VCaP (cell line): ENCODE measurements at regions not wholly inside any gene's neighbourhood (a gene's known extent, or its start where the extent isn't known, plus 50 kb on each side); places are given as distances from the start of the nearest gene placed in this dataset.
"Not testable (repeated sequence)": the region's sequence is repeated elsewhere in the genome, so short reads cannot be mapped to it uniquely, and the experiment has no call there.

ENCODE experiments used
- H3K27ac ChIP-seq: fragments of 450-650 bp; 2 replicates; pipeline ENCODE4 v1.5.1; 2017
- CTCF ChIP-seq: fragments of 450-650 bp; conservative IDR thresholded peaks from 2 replicates; pipeline ENCODE4 v1.5.1; 2017; ENCODE audit warnings: mild to moderate bottlenecking, moderate library complexity

- H3K27ac ChIP-seq, result no peak overlapping the region
- TF ChIP-seq CTCF, result no peak
Observed at GRCh38 chr20:46785958-46786357, 76.5 kb downstream of the SLC2A10 start.

GRCh38 chr20:46786566-46786965 is 77.1 kb downstream of the SLC2A10 start:
- TF ChIP-seq CTCF, result no peak
- no peak overlapping the region for H3K27ac ChIP-seq

- TF ChIP-seq CTCF, result no peak
- no peak overlapping the region for H3K27ac ChIP-seq
Observed at GRCh38 chr20:46787991-46788762, 78.7 kb downstream of the SLC2A10 start.

GRCh38 chr20:46788763-46789091 is 79.3 kb downstream of the SLC2A10 start:
- not testable (repeated sequence) for H3K27ac ChIP-seq

GRCh38 chr20:46789339-46790028 is 80.0 kb downstream of the SLC2A10 start:
- H3K27ac ChIP-seq, result no peak overlapping the region
- no peak for TF ChIP-seq CTCF

GRCh38 chr20:46791722-46792416 is 82.4 kb downstream of the SLC2A10 start:
- no peak for TF ChIP-seq CTCF
- no peak overlapping the region for H3K27ac ChIP-seq

- H3K27ac ChIP-seq, result no peak overlapping the region
- no peak for TF ChIP-seq CTCF
Observed at GRCh38 chr20:46797206-46797605, 87.8 kb downstream of the SLC2A10 start.
